IMR-90 (cell line): ENCODE measurements at regions not wholly inside any gene's neighbourhood (a gene's known extent, or its start where the extent isn't known, plus 50 kb on each side); places are given as distances from the start of the nearest gene placed in this dataset.

Source experiments
- ATAC-seq: fragments of 200-7000 bp; cut with Tn5 transposase; 2 replicates; pipeline ENCODE4 v1.9.1; 2020; ENCODE audit warnings: low read depth, mild to moderate bottlenecking, moderate library complexity
- BruUV-seq: library from RNA; stranded (reverse); fragments of 400-500 nt; replicated peaks from 2 replicates; lab custom pipeline; 2021; lab: Mats Ljungman, UMichigan
- CTCF ChIA-PET: fragments of 300-600 bp; formaldehyde crosslinking; extraction: SDS; loops from one replicate; lab custom pipeline; 2021; ENCODE audit warnings: antibody characterized with exemption; lab: Yijun Ruan, JAX
- POLR2A ChIA-PET: fragments of 300-600 bp; sonication (Branson Sonifier 250); formaldehyde crosslinking; loops from one replicate; lab custom pipeline; 2022; ENCODE audit warnings: antibody characterized with exemption; ENCODE audit not compliant: unreplicated experiment; lab: Charles Lee
- DNase-seq: peaks from one replicate; pipeline ENCODE4 v3.0.0; 2013
- H2AFZ ChIP-seq: replicated peaks from 2 replicates; pipeline ENCODE3; 2013; ENCODE audit warnings: low read length, mild to moderate bottlenecking; ENCODE audit not compliant: poor library complexity
- H2AK5ac ChIP-seq: 2 replicates; pipeline ENCODE4 v1.6.1; 2013; ENCODE audit warnings: low read depth, low read length, inconsistent platforms
- H2AK9ac ChIP-seq: replicated peaks from 2 replicates; pipeline ENCODE3; 2013; ENCODE audit warnings: mild to moderate bottlenecking, low read depth, low read length, moderate library complexity; ENCODE audit not compliant: poor library complexity
- H2BK120ac ChIP-seq: 2 replicates; pipeline ENCODE4 v1.6.1; 2013; ENCODE audit warnings: low read depth, low read length, inconsistent platforms
- H2BK15ac ChIP-seq: 3 replicates; pipeline ENCODE4 v1.6.1; 2013; ENCODE audit warnings: low read depth, low read length, inconsistent platforms
- H2BK20ac ChIP-seq: 2 replicates; pipeline ENCODE4 v1.6.1; 2013; ENCODE audit warnings: low read depth, mild to moderate bottlenecking, inconsistent platforms, low read length, moderate library complexity
- H2BK5ac ChIP-seq: 2 replicates; pipeline ENCODE4 v1.6.1; 2013; ENCODE audit warnings: mild to moderate bottlenecking, low read depth, low read length, inconsistent platforms; ENCODE audit not compliant: poor library complexity, severe bottlenecking
- H3K14ac ChIP-seq: replicated peaks from 2 replicates; pipeline ENCODE4 v1.6.1; 2013; ENCODE audit warnings: low read depth, low read length, inconsistent platforms
- H3K18ac ChIP-seq: 2 replicates; pipeline ENCODE4 v1.6.1; 2013; ENCODE audit warnings: low read depth, low read length, control low read depth
- H3K23ac ChIP-seq: 2 replicates; pipeline ENCODE4 v1.6.1; 2013; ENCODE audit warnings: low read depth, low read length, inconsistent platforms
- H3K27ac ChIP-seq: 2 replicates; pipeline ENCODE4 v1.5.1; 2013; ENCODE audit warnings: mild to moderate bottlenecking, control low read depth, low read length; ENCODE audit not compliant: insufficient read depth
- H3K27me3 ChIP-seq: 2 replicates; pipeline ENCODE4 v1.6.1; 2013; ENCODE audit warnings: low read length; ENCODE audit not compliant: control insufficient read depth, insufficient read depth
- H3K36me3 ChIP-seq: 2 replicates; pipeline ENCODE4 v1.6.1; 2013; ENCODE audit warnings: low read length, mixed read lengths; ENCODE audit not compliant: control insufficient read depth, insufficient read depth
- H3K4ac ChIP-seq: 2 replicates; pipeline ENCODE4 v1.6.1; 2013; ENCODE audit warnings: low read depth, low read length, inconsistent platforms
- H3K4me1 ChIP-seq: 2 replicates; pipeline ENCODE4 v1.6.1; 2013; ENCODE audit warnings: low read length, mixed read lengths; ENCODE audit not compliant: control insufficient read depth, insufficient read depth
- H3K4me2 ChIP-seq: 2 replicates; pipeline ENCODE4 v1.6.1; 2013; ENCODE audit warnings: low read depth, mild to moderate bottlenecking, control low read depth, low read length, moderate library complexity
- H3K4me3 ChIP-seq: 2 replicates; pipeline ENCODE4 v1.5.1; 2013; ENCODE audit warnings: low read depth, mild to moderate bottlenecking, control low read depth, low read length, moderate library complexity; ENCODE audit not compliant: insufficient read depth
- H3K56ac ChIP-seq: 2 replicates; pipeline ENCODE4 v1.6.1; 2013; ENCODE audit warnings: low read length, inconsistent platforms; ENCODE audit not compliant: insufficient read depth; ENCODE audit errors: extremely low read depth
- H3K79me1 ChIP-seq, 2 experiments: 2 replicates each; pipeline ENCODE4 v1.6.1; 2013; ENCODE audit warnings: low read length in 2 of 2, inconsistent platforms in 1 of 2, low read depth in 1 of 2
- H3K9ac ChIP-seq: 2 replicates; pipeline ENCODE4 v1.6.1; 2013; ENCODE audit warnings: low read depth, low read length, control low read depth
- H3K9me1 ChIP-seq: 2 replicates; pipeline ENCODE4 v1.6.1; 2013; ENCODE audit warnings: low read length, inconsistent platforms; ENCODE audit not compliant: insufficient read depth
- H3K9me3 ChIP-seq: 2 replicates; pipeline ENCODE4 v1.6.1; 2013; ENCODE audit warnings: low read length; ENCODE audit not compliant: control insufficient read depth, insufficient read depth
- H4K20me1 ChIP-seq: 2 replicates; pipeline ENCODE4 v1.6.1; 2013; ENCODE audit warnings: low read length, inconsistent platforms; ENCODE audit not compliant: insufficient read depth
- H4K5ac ChIP-seq: 2 replicates; pipeline ENCODE4 v1.6.1; 2013; ENCODE audit warnings: mild to moderate bottlenecking, low read depth, low read length, control low read depth
- H4K8ac ChIP-seq, 2 experiments: 2 replicates each; pipeline ENCODE4 v1.6.1; 2013; ENCODE audit warnings: low read depth in 2 of 2, low read length in 2 of 2, control low read depth in 1 of 2, inconsistent platforms in 1 of 2
- H4K91ac ChIP-seq: 2 replicates; pipeline ENCODE4 v1.6.1; 2013; ENCODE audit warnings: low read depth, low read length, inconsistent platforms; ENCODE audit not compliant: insufficient read depth
- MAFK ChIP-seq: IDR thresholded peaks from 2 replicates; pipeline ENCODE4 v1.6.1; 2012; ENCODE audit warnings: low read depth, low read length, improper control_type of control experiment
- WGBS, 2 experiments: methylation state at CpG; one replicate each; pipeline versions ENCODE4 v1.1.5 to v1.1.7; 2013; ENCODE audit warnings: missing lambda C conversion rate in 2 of 2; ENCODE audit not compliant: insufficient read length in 1 of 2; ENCODE audit errors: extremely low coverage in 2 of 2; 5-methylcytosine and 5-hydroxymethylcytosine counted together
- dilution Hi-C: fragments of 300-500 bp; cut with HindIII; formaldehyde crosslinking; loops from one replicate; pipeline ENCODE4 v1.14.3; 2018; ENCODE audit warnings: low sequenced_read_pairs; ENCODE audit not compliant: unreplicated experiment
- in situ Hi-C: fragments of 300-500 bp; cut with MboI; formaldehyde crosslinking; loops from 3 replicates; pipeline ENCODE4 v1.14.3; 2019; ENCODE audit warnings: low sequenced_read_pairs, inconsistent platforms, mixed read lengths
- intact Hi-C: fragments of 100-400 bp; cut with micrococcal nuclease; formaldehyde crosslinking; loops from 2 replicates; pipeline ENCODE4 v1.10.0; 2022

DNA sequence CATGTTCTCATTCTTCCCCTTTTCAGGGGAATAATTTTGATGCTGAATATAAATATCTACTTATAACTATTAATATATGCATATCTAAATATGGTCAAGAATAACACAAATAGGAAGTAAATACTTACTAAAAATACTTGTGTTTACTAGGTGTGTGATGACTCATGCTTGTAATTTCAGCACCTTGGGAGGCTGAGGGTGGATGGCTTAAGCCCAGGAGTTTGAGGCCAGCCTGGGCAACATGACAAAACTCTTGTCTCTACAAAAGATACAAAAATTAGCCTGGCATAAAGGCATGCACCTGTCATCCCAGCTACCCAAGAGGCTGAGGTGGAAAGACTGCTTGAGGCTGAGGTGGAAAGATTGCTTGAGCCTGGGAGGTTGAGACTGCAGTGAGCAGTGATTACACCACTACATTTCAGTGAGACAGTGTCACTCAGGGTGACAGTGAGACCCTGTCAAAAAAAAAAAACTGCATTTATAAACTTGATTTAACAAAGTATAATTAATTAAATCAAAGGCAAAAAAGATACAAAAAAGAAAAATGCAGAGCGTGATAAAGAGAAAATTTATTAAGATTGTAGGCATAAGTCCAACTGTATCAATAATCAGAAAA, 703.1 kb upstream of the VRK2 start:
- no CpG with 5 or more reads among the region's 1 CpG for WGBS, 2 experiments
- ATAC-seq (no peak), DNase-seq (no peak)
- H4K91ac ChIP-seq: no peak overlapping the region
- H2BK120ac ChIP-seq: no peak overlapping the region
- in situ Hi-C loops (no loop called here), intact Hi-C loops (no loop called here), dilution Hi-C loops (no loop called here)
- CTCF ChIA-PET: no interaction called here
- no peak overlapping the region for H4K8ac ChIP-seq
- no TSS peak for BruUV-seq
- H3K36me3 ChIP-seq: no peaks in the 10 kb centered on the region
- H3K14ac ChIP-seq: no peak overlapping the region
- no peak overlapping the region for H2AFZ ChIP-seq
- H2AK5ac ChIP-seq: no peak overlapping the region
- no peak overlapping the region for H3K4me3 ChIP-seq
- H3K9me3 ChIP-seq: no peaks in the 10 kb centered on the region; the same call in 1 of the 2 replicates
- H3K4ac ChIP-seq: no peak overlapping the region
- no peaks in the 10 kb centered on the region for H3K79me1 ChIP-seq
- H2BK15ac ChIP-seq: no peak overlapping the region
- no peak overlapping the region for H3K27ac ChIP-seq
- no peak for TF ChIP-seq MAFK
- H3K4me2 ChIP-seq: no peak overlapping the region
- no peak overlapping the region for H4K5ac ChIP-seq
- H2BK5ac ChIP-seq: no peak overlapping the region
- no peaks in the 10 kb centered on the region for H3K9me1 ChIP-seq
- no peak overlapping the region for H2AK9ac ChIP-seq
- no peak overlapping the region for H3K9ac ChIP-seq
- H3K23ac ChIP-seq: no peak overlapping the region
- H2BK20ac ChIP-seq: no peak overlapping the region
- no peaks in the 10 kb centered on the region for H3K27me3 ChIP-seq
- no peaks in the 10 kb centered on the region for H4K20me1 ChIP-seq
- POLR2A ChIA-PET: no interaction called here
- no peak overlapping the region for H3K56ac ChIP-seq
- H3K4me1 ChIP-seq: no peaks in the 10 kb centered on the region
- no peak overlapping the region for H3K18ac ChIP-seq
